ENCODE measurements at regions not wholly inside any gene's neighbourhood (a gene's known extent, or its start where the extent isn't known, plus 50 kb on each side); places are given as distances from the start of the nearest gene placed in this dataset.

DNA sequence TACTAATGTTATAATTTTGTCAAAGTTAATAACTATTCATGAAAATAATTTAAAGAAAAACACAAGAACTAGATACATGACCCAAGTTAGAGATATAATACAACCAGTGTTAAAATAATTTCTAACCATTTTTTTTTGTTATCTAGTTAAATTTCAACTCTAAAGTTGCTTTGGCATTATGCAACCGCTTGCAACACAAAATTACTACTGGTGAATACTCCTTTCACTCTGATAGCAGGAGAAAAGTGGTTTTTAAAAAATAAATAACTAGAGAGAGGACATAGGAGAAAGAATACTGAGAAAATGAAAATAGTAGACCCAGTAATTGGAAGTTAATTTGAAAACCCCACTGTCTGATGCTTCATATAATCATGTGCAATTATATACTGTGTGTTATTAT is 622.4 kb upstream of the GRIN3A start:
- TF ChIP-seq, protein P1, sequence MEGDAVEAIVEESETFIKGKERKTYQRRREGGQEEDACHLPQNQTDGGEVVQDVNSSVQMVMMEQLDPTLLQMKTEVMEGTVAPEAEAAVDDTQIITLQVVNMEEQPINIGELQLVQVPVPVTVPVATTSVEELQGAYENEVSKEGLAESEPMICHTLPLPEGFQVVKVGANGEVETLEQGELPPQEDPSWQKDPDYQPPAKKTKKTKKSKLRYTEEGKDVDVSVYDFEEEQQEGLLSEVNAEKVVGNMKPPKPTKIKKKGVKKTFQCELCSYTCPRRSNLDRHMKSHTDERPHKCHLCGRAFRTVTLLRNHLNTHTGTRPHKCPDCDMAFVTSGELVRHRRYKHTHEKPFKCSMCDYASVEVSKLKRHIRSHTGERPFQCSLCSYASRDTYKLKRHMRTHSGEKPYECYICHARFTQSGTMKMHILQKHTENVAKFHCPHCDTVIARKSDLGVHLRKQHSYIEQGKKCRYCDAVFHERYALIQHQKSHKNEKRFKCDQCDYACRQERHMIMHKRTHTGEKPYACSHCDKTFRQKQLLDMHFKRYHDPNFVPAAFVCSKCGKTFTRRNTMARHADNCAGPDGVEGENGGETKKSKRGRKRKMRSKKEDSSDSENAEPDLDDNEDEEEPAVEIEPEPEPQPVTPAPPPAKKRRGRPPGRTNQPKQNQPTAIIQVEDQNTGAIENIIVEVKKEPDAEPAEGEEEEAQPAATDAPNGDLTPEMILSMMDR (IDR thresholded peaks at IDR 0.05), result no peak
- TF ChIP-seq POLR2AphosphoS5 (IDR thresholded peaks at IDR 0.05) (no peak), POLR2A (IDR thresholded peaks at IDR 0.05) (no peak)

Data from prostate gland (tissue), 2 donors.